ENCODE measurements at regions not wholly inside any gene's neighbourhood (a gene's known extent, or its start where the extent isn't known, plus 50 kb on each side); places are given as distances from the start of the nearest gene placed in this dataset.

DNA sequence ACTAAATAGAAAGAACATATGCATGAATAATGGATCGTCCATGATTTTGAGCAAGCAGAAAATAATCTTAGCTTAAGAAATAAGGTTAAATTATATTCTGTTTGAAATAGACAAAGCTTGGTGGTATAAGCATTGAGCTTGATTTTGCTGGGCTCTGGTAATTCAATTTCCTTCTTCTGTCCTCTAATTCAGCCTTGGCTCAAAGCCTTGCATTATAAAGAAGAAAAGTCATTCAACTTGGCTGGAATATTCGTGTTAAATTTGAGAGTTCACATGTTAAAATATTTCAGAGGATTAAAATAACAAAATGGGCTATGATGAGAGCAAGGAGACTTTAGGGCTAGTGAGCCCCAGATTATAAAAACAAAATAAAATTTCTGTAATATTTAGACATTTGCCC lies 415.4 kb upstream of the PCDH20 start:
- ATAC-seq: no peak
- FAIRE-seq: no peak
- no TSS peak for BruUV-seq (replicated peaks)

More for the DNA sequence above, 415.4 kb upstream of the PCDH20 start:
- Histone ChIP-seq H3K36me3 (replicated peaks in 1 of 2; ENCODE audit: control insufficient read depth in 1 of 2, insufficient read depth in 2 of 2, low read length in 2 of 2) (no peaks in the 10 kb centered on the region), H4K20me1 (ENCODE audit: insufficient read depth, low read length) (no peaks in the 10 kb centered on the region), H3K4me3 (replicated peaks in 1 of 3; ENCODE audit: insufficient read depth in 1 of 3, low read depth in 2 of 3, low read length in 3 of 3) (no peak overlapping the region), H3K27me3 (ENCODE audit: control insufficient read depth in 1 of 2, insufficient read depth in 2 of 2, low read length in 2 of 2) (no peaks in the 10 kb centered on the region), H3K9ac (ENCODE audit: insufficient read depth, low read depth, low read length) (no peak overlapping the region), H3K4me1 (ENCODE audit: insufficient read depth, low read length) (no peaks in the 10 kb centered on the region), H3K9me3 (ENCODE audit: low read length) (no peaks in the 10 kb centered on the region; the same call in 1 of the 2 replicates), H3K27ac (ENCODE audit: extremely low read length, insufficient read depth, low read length) (no peak overlapping the region), H3K79me2 (ENCODE audit: insufficient read depth, low read length) (no peaks in the 10 kb centered on the region), H3K4me2 (ENCODE audit: low read depth, low read length) (no peak overlapping the region), H2AFZ (ENCODE audit: low read length) (no peak overlapping the region)
- ChIA-PET POLR2A (no interaction called here), CTCF (ENCODE audit: low intra/inter-chr PET ratio, low total read pairs) (no interaction called here)
- TF ChIP-seq, protein P1, sequence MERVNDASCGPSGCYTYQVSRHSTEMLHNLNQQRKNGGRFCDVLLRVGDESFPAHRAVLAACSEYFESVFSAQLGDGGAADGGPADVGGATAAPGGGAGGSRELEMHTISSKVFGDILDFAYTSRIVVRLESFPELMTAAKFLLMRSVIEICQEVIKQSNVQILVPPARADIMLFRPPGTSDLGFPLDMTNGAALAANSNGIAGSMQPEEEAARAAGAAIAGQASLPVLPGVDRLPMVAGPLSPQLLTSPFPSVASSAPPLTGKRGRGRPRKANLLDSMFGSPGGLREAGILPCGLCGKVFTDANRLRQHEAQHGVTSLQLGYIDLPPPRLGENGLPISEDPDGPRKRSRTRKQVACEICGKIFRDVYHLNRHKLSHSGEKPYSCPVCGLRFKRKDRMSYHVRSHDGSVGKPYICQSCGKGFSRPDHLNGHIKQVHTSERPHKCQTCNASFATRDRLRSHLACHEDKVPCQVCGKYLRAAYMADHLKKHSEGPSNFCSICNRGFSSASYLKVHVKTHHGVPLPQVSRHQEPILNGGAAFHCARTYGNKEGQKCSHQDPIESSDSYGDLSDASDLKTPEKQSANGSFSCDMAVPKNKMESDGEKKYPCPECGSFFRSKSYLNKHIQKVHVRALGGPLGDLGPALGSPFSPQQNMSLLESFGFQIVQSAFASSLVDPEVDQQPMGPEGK (CRISPR knock-in tag; IDR thresholded peaks at IDR 0.05): no peak
- TF ChIP-seq FOXP1 (IDR thresholded peaks at IDR 0.05): no peak
- TF ChIP-seq FOXP1 (CRISPR knock-in tag; IDR thresholded peaks at IDR 0.05): no peak
- no peak for TF ChIP-seq SRSF1 (optimal IDR thresholded peaks at IDR 0.05; ENCODE audit: low read depth, low read length)
- TF ChIP-seq, protein P2, sequence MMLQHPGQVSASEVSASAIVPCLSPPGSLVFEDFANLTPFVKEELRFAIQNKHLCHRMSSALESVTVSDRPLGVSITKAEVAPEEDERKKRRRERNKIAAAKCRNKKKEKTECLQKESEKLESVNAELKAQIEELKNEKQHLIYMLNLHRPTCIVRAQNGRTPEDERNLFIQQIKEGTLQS (CRISPR knock-in tag; IDR thresholded peaks at IDR 0.05): no peak
- no peak for TF ChIP-seq DMAP1 (CRISPR knock-in tag; IDR thresholded peaks at IDR 0.05)
- TF ChIP-seq, protein P3, sequence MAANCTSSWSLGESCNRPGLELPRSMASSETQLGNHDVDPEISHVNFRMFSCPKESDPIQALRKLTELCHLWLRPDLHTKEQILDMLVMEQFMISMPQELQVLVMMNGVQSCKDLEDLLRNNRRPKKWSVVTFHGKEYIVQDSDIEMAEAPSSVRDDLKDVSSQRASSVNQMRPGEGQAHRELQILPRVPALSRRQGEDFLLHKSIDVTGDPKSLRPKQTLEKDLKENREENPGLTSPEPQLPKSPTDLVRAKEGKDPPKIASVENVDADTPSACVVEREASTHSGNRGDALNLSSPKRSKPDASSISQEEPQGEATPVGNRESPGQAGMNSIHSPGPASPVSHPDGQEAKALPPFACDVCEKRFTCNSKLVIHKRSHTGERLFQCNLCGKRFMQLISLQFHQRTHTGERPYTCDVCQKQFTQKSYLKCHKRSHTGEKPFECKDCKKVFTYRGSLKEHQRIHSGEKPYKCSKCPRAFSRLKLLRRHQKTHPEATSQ (CRISPR knock-in tag; IDR thresholded peaks at IDR 0.05; ENCODE audit: borderline replicate concordance): no peak
- no peak for TF ChIP-seq ZNF282 (IDR thresholded peaks at IDR 0.05; ENCODE audit: partially characterized antibody)
- no peak for TF ChIP-seq ZNF530 (CRISPR knock-in tag; IDR thresholded peaks at IDR 0.05; ENCODE audit: low read depth)
- no peak for TF ChIP-seq ZNF292 (CRISPR knock-in tag; IDR thresholded peaks at IDR 0.05; ENCODE audit: borderline replicate concordance, low read depth)
- TF ChIP-seq, protein P4, sequence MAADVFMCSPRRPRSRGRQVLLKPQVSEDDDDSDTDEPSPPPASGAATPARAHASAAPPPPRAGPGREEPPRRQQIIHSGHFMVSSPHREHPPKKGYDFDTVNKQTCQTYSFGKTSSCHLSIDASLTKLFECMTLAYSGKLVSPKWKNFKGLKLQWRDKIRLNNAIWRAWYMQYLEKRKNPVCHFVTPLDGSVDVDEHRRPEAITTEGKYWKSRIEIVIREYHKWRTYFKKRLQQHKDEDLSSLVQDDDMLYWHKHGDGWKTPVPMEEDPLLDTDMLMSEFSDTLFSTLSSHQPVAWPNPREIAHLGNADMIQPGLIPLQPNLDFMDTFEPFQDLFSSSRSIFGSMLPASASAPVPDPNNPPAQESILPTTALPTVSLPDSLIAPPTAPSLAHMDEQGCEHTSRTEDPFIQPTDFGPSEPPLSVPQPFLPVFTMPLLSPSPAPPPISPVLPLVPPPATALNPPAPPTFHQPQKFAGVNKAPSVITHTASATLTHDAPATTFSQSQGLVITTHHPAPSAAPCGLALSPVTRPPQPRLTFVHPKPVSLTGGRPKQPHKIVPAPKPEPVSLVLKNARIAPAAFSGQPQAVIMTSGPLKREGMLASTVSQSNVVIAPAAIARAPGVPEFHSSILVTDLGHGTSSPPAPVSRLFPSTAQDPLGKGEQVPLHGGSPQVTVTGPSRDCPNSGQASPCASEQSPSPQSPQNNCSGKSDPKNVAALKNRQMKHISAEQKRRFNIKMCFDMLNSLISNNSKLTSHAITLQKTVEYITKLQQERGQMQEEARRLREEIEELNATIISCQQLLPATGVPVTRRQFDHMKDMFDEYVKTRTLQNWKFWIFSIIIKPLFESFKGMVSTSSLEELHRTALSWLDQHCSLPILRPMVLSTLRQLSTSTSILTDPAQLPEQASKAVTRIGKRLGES (CRISPR knock-in tag; IDR thresholded peaks at IDR 0.05; ENCODE audit: borderline replicate concordance): no peak
- no peak for TF ChIP-seq ZNF546 (CRISPR knock-in tag; conservative IDR thresholded peaks at IDR 0.05)
- no peak for DNase-seq (ENCODE audit: low spot score)
- intact Hi-C loops (cut with micrococcal nuclease; ENCODE audit: unreplicated experiment): no loop called here
- in situ Hi-C loops (cut with HindIII; ENCODE audit: extremely low pct_ligation_motif_present, low pct_unique_long_range_greater_than_20kb): no loop called here
- 2% methylated on average over 2 of the region's 2 CpGs for WGBS (ENCODE audit: low lambda C conversion rate)
